Kidney epithelial cell (primary cell): ENCODE measurements at regions not wholly inside any gene's neighbourhood (a gene's known extent, or its start where the extent isn't known, plus 50 kb on each side); places are given as distances from the start of the nearest gene placed in this dataset.

ENCODE experiments used
- DNase-seq: peaks from one replicate; pipeline ENCODE4 v3.0.0-alpha.2; 2010; ENCODE audit warnings: low read depth
- H3K27me3 ChIP-seq: 2 replicates; pipeline ENCODE4 v1.6.0; 2011; ENCODE audit warnings: low read length; ENCODE audit not compliant: control insufficient read depth, insufficient read depth
- H3K36me3 ChIP-seq: 2 replicates; pipeline ENCODE4 v1.5.1; 2011; ENCODE audit warnings: low read length; ENCODE audit not compliant: control insufficient read depth, insufficient read depth
- H3K4me3 ChIP-seq: 2 replicates; pipeline ENCODE4 v1.5.1; 2011; ENCODE audit warnings: low read depth, mild to moderate bottlenecking, control low read depth, low read length
- CTCF ChIP-seq: IDR thresholded peaks from 2 replicates; pipeline ENCODE4 v1.5.1; 2011; ENCODE audit warnings: mild to moderate bottlenecking, moderate library complexity, low read length, control low read depth, inconsistent platforms; ENCODE audit not compliant: insufficient read depth, poor library complexity, severe bottlenecking

- peaks cover 10% of the 10 kb centered on the region for H3K27me3 ChIP-seq
- DNase-seq, result no peak
- no peak for TF ChIP-seq CTCF
- no peaks in the 10 kb centered on the region for H3K36me3 ChIP-seq
- no peak overlapping the region for H3K4me3 ChIP-seq
These were observed 131.7 kb downstream of the FOXL1 start for GRCh38 chr16:86709902-86710601.

DNA sequence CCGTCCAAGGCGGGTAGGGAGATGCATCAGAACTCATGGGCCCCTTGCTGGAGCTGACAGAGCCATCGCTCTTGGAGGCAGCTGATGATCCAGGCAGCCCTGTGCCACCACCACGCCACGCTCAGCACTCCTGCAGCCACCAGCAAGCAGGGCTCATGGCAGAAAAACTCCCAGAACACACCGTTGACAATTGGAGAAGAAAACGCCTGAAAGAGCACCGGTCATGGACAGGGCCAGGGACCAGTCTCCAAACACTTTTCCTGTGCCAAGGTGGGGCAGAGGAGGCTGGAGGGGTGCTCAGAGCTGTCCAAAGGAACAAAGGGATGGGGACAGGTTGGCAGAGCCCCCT is 132.2 kb downstream of the FOXL1 start:
- peaks cover 10% of the 10 kb centered on the region for H3K27me3 ChIP-seq
- no peak for DNase-seq
- TF ChIP-seq CTCF, result no peak
- no peaks in the 10 kb centered on the region for H3K36me3 ChIP-seq
- H3K4me3 ChIP-seq, result no peak overlapping the region

- no peak for DNase-seq
- TF ChIP-seq CTCF, result no peak
- peaks cover 10% of the 10 kb centered on the region for H3K27me3 ChIP-seq
- no peak overlapping the region for H3K4me3 ChIP-seq
- no peaks in the 10 kb centered on the region for H3K36me3 ChIP-seq
These were observed 134.0 kb downstream of the FOXL1 start for GRCh38 chr16:86712158-86713009.

- no peak for DNase-seq
- Histone ChIP-seq H3K36me3 (no peaks in the 10 kb centered on the region), H3K27me3 (peaks cover 10% of the 10 kb centered on the region), H3K4me3 (no peak overlapping the region)
- no peak for TF ChIP-seq CTCF
These were observed 134.8 kb downstream of the FOXL1 start for GRCh38 chr16:86713021-86713631.

GRCh38 chr16:86714166-86714565 is 135.8 kb downstream of the FOXL1 start:
- H3K27me3 ChIP-seq, result peaks cover 7% of the 10 kb centered on the region
- TF ChIP-seq CTCF, result no peak
- no peaks in the 10 kb centered on the region for H3K36me3 ChIP-seq
- DNase-seq, result no peak
- no peak overlapping the region for H3K4me3 ChIP-seq
